Endometrium (tissue), 2 donors: ENCODE measurements at regions not wholly inside any gene's neighbourhood (a gene's known extent, or its start where the extent isn't known, plus 50 kb on each side); places are given as distances from the start of the nearest gene placed in this dataset.

Source experiments
- FAIRE-seq: peaks from 2 replicates; lab custom pipeline; 2012; peaks lifted over from hg19 to GRCh38; lab: Jason Lieb, UNC
- donor health status: control.
- donor health status: control.

- no peak for FAIRE-seq
Observed at GRCh38 chr3:94869059-94869547, 806.2 kb downstream of the NSUN3 start.

- FAIRE-seq: no peak
Observed at GRCh38 chr3:94873751-94874150, 810.9 kb downstream of the NSUN3 start.

GRCh38 chr3:94875149-94875548, 812.3 kb downstream of the NSUN3 start:
- FAIRE-seq: no peak

- FAIRE-seq: no peak
Observed at GRCh38 chr3:94887065-94887464, 824.2 kb downstream of the NSUN3 start.

GRCh38 chr3:94896994-94897393, 834.1 kb downstream of the NSUN3 start:
- no peak for FAIRE-seq

GRCh38 chr3:94904156-94904674, 841.4 kb downstream of the NSUN3 start:
- no peak for FAIRE-seq

GRCh38 chr3:94909726-94910125, 846.9 kb downstream of the NSUN3 start:
- no peak for FAIRE-seq

GRCh38 chr3:94912656-94913055, 849.8 kb downstream of the NSUN3 start:
- FAIRE-seq: no peak

- no peak for FAIRE-seq
Observed at GRCh38 chr3:94927175-94927574, 864.3 kb downstream of the NSUN3 start.

GRCh38 chr3:94928921-94929320, 866.1 kb downstream of the NSUN3 start:
- FAIRE-seq: no peak

GRCh38 chr3:94935738-94936580, 873.1 kb downstream of the NSUN3 start:
- FAIRE-seq: no peak

- FAIRE-seq: no peak
Observed at GRCh38 chr3:94937980-94938379, 875.1 kb downstream of the NSUN3 start.

- no peak for FAIRE-seq
Observed at GRCh38 chr3:94946683-94947082, 883.8 kb downstream of the NSUN3 start.

- FAIRE-seq: no peak
Observed at GRCh38 chr3:94961423-94962100, 898.7 kb downstream of the NSUN3 start.

- FAIRE-seq: no peak
Observed at GRCh38 chr3:94965867-94966475, 903.1 kb downstream of the NSUN3 start.

- no peak for FAIRE-seq
Observed at GRCh38 chr3:94967196-94967595, 904.3 kb downstream of the NSUN3 start.

GRCh38 chr3:94968519-94968918, 905.7 kb downstream of the NSUN3 start:
- FAIRE-seq: no peak

- FAIRE-seq: no peak
Observed at GRCh38 chr3:94972066-94972465, 909.2 kb downstream of the NSUN3 start.

GRCh38 chr3:94978084-94978483, 915.2 kb downstream of the NSUN3 start:
- FAIRE-seq: no peak

GRCh38 chr3:94985778-94986177, 922.9 kb downstream of the NSUN3 start:
- no peak for FAIRE-seq

- FAIRE-seq: no peak
Observed at GRCh38 chr3:94990952-94991705, 928.3 kb downstream of the NSUN3 start.

- FAIRE-seq: no peak
Observed at GRCh38 chr3:94996743-94997142, 933.9 kb downstream of the NSUN3 start.
